ENCODE measurements at regions not wholly inside any gene's neighbourhood (a gene's known extent, or its start where the extent isn't known, plus 50 kb on each side); places are given as distances from the start of the nearest gene placed in this dataset.

GRCh38 chr10:94220717-94221116 is 142.0 kb downstream of the NOC3L start:
- TF ChIP-seq CTCF (IDR thresholded peaks at IDR 0.05): no peak
- TF ChIP-seq POLR2A (IDR thresholded peaks at IDR 0.05): no peak
